HG03460 (cell line): ENCODE measurements at regions not wholly inside any gene's neighbourhood (a gene's known extent, or its start where the extent isn't known, plus 50 kb on each side); places are given as distances from the start of the nearest gene placed in this dataset.

Experiments
- ATAC-seq: cut with Tn5 transposase; IDR thresholded peaks from one replicate; pipeline ENCODE4 v1.9.1; 2021; ENCODE audit not compliant: unreplicated experiment

DNA sequence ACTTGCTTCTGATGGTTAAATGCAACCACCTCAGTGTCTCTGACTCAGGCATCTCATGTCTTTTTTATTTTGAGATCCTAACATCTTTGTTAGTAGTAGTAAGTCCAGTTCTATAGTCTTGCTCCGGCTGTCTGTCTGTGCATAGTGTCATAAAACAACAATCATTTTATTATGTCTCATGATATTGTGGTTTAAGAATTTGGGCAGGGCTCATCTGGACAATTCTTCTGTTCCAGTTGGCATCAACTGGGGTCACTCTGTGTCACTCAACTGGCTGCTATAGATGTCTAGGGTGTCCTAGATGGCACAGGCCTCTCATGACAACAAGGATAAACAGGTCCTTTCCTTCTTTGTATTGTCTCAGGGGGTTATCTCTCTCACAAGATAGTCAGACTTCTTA is 299.6 kb upstream of the ZNF521 start:
- no peak for ATAC-seq

DNA sequence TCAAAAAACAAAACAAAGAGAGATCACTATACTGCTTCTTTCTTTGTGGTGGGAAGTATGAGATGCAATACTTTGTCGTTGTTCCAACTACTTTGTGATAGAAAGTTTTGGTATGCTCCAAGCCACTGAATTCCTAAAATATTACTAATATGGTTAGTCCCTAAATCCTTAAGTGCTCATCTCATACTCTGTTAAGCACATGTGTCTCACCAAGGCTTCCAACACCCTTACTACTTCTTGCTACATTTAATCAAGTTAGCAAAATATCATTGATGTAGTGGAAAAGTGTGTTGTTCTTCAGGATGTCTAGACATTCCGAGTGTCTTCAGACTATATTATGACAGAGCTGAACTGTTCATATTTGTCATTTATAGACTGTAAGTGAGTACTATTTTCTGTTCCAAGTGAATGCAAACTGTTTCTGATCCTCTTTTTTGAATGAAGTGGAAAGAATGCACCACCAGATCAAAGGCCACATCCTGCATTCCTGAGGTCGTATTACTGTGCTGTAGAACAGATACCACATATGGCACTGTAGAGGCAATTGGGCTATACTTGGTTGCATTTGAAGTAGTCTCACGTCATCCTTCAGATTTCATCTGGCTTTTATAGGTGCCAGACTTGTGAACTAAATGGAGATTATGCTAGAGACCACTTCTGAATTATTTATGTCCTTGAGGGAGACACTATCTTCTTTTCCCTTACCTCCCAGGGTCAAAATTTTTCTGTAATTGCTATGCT is 298.4 kb upstream of the ZNF521 start:
- ATAC-seq, result no peak

DNA sequence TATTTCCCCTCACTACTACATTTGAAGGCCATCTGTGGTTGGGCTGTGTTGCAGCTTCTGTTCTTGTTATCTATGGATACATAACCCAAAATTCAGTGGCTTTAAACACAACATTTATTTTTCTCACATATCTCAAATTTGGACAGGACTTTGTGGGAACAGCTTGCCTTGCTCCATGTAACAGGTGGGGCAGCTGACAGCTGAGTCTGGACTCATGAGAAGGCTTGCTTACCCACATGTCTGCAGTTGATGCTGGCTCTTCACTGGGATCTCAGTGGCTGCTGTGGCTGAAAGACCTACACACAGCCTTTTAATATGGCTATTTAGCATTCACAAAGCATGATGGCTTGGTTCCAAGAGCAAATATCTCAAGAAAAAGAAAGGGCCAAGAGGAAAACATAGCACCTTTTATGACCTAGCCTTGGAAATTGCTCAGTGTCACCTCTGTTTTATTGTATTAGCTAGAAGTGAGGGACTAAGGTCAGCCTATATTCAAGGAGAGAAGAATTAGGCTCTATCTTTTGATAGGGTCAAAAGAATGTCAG is 296.8 kb upstream of the ZNF521 start:
- ATAC-seq, result no peak

DNA sequence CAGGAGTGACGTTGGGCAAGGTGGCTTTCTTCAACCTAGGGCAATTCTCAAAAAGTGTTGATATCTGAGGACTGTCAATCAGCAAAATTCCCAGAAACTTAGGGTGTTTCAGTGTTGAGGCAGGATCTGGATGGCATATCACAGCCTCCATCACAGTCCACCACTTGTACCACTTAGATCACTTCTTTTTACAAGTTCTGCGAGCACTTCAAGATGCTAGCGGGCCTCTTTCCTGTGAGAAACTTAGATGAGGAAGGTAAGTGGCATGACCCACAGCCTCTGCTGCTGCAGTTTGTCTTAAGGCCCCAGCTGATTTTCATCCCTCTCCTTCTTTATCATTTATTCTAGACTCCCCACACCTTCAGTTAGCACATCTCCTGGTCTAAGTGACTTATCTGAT is 295.4 kb upstream of the ZNF521 start:
- ATAC-seq, result no peak

DNA sequence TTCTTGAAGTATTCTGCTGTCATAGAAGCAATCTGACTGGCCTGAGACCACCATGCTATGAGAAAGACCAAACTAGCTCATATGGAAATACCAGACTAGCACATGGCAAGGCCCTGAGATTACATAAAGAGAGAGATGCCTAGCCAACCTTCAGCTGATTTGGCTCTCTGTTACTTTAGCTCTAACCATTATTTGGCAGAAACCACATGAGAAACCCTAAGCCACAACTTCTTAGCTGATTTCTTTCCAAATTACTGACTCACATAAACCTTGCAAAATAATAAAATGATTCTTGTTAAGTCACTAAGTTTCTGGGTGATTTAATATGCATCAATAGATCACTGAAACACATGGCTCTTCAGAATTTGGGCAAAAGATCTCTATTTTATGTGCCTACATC is 295.0 kb upstream of the ZNF521 start:
- ATAC-seq, result no peak

DNA sequence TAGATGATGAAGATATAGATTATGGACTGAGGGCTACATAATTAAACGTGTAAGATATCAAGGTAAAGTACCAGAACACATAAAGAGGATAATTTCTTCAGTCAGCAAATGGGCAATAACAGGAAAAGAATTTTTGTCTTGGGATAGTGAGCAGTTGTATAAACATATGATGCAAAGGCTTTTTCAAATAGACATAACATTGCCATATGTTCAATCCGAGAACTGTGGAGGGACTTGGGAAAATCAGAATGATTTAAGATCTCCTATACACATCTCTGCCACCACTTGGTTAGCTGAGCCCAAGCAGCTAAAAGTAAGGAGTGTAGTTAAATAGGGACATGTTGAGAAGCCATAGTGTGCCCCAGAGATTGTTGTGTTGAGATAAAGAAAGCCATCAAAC is 287.6 kb upstream of the ZNF521 start:
- ATAC-seq, result no peak

DNA sequence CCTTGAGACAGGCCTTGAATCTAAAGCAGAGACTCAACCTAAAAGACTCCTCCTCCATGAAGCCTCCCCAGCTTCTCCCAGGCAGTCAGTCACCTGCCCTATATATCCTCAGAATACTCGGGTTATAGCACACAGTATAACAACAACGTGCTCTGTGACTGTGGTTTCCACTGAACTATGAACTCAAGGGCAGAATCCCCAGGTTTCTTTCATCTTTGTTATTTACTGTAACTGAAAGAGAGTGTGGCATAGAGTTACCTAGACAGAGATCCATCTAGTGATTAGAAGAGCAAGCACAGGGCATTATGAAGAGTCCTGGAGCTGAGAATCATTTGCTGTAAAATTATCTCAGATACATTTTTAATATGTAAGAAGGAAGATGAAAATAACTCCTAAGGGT is 281.6 kb upstream of the ZNF521 start:
- no peak for ATAC-seq

DNA sequence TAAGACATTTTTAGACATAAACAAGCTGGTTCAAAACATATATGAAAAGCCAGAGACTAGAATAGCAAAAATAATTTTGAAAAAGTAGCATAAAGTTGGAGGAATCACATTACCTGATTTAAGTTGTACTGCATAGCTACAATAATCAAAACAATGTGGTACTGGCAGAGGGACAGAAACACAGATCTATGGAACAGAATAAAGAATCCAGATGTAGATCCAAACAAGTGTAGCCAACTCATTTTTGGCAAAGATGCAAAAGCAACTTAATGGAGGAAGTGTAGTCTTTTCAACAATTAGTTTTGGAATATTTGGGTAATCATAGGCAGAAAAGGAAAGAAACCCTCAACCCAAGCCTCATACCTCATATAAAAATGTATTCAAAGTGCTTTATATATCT is 278.7 kb upstream of the ZNF521 start:
- ATAC-seq, result no peak

DNA sequence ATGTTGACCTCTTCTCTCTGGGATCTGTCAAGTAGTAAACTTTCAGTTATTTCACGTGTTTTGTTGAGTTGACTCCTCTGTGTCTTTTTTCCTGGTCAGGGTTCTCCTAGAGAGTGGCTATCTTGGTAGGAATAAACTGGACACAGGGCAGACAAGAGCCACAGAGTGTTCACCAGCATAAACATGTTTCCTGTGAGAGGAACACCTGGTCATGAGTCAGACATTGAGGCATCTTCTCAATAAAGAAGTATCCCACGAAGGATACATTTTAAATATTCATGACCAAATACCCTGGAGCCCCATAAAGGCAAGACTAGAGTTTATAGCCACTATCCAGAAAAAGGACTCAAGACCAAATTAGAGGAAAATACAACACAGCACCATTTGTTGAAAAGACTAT is 269.7 kb upstream of the ZNF521 start:
- ATAC-seq, result no peak

DNA sequence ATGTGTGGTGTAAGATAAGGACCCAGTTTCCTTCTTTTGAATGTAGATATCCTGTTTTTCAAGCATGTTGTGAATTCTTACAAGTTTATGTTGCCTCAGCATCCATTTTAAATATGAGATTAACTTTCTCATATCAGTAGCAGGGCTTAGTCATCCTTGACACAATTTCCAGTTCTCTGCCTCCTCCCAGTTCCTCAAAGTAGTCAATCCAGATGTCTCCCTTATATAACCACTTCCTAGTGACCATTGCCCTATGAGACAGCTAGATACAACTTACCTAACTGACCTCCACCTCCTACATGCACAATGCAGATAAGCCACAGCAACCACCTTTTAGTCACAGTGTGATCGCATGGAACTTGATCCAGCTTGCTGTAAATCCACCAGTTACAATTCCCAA is 269.2 kb upstream of the ZNF521 start:
- ATAC-seq, result no peak

DNA sequence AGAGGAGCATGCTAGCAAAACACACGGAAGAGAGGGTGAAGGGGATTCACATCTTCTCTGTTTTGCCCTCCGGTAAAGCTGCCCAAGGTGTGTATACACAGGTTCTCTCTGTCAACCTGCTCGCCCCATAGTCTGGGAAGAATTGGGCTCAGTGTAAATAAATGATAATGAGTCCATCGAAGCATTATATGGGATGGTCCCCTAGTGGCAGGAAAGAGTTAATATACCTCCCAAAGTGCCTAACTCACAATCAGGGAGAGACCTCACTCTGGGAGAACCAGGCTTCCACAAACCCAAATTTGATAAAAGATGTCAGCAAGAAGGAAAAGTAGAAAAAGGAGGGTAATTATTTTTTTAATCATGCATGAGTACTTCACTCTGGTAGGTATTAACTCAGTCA is 262.2 kb upstream of the ZNF521 start:
- no peak for ATAC-seq

DNA sequence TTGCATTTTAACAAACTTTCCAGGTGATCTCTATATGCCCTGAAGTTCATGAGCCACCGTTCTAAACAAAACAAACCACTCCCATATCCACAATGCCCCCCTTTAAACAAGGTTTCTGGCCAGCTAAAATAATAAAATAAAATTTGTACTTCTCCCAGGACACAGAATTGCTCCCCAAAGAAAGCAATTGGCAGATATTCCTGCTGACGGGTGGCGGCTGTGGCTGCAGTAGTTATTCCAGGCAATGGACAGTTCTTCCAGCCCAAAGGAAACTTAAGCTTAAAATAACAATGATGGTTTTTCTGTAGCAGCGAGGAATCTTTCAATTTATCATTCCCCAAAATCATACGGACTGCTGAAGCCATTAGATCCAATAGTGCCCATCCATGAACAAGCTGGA is 260.5 kb upstream of the ZNF521 start:
- no peak for ATAC-seq

DNA sequence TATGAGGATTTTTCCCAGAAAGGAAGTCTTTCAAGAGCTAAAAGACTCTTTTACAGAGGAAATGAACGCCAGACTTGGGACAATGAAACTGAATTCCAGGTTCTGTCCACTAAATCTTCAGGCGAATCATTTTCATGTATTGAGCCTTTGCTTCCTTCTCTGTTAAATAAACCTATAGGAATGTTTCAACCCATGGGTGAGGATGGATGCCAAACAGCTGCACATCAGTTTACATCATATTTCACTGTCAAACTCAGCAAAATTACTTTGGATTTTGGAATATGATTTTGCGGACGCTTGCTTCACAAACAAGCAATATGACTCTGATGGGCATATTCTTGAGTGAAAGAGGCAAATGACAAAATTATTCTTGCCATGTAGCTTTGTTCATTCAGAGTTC is 256.1 kb upstream of the ZNF521 start:
- no peak for ATAC-seq

DNA sequence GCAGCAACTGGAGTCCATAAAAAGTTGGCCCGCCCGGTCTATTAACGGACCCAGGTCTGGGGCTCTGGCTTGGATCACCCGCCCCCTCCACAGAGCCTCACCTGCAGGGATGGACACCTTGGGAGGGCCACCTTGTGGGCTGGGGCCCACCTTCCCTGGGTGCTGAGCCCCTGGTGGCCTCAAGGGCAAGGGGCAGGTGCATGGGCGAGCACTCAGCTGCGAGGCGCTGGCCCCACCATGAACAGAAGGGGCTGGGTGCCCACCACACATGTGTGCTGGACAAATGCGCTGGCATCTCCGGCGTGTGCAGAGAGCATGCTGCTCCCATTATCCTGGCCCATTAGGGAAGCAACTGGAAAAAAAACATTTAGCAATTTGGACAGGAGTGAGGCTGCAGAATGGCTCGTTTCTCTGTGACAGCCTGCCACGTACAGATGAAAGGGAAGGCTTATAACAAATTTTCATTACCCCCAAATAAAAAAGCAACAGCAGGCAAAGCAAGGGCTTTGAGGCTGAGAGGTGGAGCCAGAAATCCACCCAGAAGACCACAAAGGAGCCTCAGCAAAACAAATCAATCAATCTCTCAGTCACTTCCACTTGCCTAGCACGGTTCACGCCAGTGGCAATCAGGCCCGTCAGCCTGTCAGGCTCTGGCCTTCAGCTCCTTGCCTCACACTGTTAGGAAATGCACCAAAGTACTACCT is 253.1 kb upstream of the ZNF521 start:
- ATAC-seq, result no peak

DNA sequence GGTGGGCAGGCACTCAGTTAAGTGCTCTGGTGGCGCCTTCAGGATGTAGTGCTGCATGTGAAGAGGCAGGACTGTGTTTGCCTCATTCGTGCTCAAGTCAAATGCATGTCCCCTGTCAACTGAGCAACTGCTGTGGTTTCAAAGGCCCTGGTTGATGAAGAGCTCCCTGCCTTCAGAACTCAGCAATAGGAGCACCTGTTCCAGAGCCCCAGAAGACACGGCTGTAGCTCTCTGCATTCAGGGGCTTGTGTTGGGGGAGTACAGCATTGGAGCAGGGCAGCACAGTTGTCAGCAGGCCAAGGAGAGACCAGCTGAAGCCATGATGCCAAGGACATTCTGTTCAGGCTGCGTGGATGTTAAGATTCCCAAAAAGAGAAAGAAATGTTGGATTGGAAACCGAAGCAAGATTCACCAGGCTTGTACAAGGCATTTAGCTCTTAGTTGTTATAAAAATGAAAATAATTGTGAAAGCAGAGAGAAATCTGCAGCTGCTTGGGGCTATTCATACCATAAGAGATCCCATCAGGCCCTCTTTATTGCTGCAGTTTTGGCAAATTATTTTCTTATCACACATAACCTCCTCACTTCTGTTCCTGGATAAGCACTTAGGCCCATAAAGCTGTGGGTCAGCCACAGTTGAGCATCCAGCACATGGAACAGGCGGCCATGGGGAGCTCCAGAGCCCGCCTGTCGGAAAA is 252.4 kb upstream of the ZNF521 start:
- no peak for ATAC-seq

DNA sequence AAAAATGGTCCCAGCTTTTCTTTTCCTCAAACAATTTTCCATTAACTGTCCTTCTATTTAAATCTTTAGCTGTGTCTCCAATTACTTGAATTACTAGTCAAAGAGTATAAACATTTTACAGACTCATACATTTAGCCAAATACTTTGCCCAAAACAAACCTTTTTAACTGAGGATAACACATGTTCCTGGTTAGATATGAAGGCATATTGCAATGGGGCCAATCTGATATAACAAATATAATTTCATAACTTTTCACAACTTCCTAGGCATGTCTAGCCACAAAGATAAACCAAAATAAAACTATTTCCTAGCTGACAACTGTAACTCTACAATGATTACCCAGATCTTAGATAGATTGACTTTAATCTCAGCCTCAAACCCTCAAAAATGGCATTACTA is 247.5 kb upstream of the ZNF521 start:
- no peak for ATAC-seq

DNA sequence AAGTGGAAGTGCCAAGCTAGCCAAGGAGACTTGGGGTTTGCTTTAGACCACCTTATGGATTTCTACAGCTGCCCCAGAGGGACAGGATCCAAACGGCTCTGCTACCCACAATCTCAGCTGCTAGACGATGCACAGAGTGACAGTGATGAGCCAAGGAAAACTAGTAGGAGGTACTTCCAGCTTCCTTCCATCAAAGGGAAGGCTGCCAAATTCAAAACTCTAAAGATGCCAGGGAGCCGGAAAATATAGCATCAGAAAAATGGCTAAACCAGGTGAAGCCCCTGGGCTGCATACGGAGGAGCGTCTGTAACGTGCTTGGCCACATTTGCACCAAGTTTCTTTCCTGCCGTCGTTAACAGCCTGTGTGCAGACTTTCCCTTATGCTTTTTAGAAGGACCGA is 245.5 kb upstream of the ZNF521 start:
- ATAC-seq, result no peak

DNA sequence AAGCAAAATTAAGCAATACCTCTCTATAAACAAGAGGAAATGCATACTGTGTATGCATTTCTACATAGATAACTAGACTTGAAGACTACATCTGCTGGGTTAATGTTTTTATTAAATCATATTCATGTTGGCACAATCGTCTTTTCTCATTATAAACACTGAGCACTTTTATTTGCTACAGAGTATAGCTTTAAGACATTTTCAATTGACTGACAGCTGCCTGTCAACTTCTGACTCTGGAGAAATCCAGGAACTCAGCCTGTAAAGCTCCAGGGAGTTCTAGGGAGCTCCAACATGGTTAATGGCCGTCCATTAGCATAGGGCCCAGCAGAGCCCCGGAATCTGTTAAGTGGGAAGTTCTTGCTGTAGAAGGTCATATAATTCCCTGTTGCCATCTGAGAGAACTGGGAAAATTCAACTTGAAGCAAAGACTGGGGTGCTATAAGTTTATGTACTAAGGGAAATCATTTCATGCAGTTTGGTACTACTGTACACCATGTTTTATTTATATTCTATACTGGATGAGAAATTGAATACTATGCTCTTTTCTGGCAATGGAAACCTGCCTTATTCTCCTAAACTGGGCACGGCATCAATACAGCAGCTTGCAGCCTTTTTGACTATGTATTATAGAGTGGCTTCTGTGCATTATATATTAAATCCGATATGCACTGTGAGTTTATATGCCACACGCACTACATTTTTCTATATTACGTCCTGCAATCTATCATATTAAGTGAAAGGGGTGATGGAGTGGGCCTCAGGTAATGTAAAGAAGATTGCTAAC is 243.5 kb upstream of the ZNF521 start:
- ATAC-seq, result no peak

DNA sequence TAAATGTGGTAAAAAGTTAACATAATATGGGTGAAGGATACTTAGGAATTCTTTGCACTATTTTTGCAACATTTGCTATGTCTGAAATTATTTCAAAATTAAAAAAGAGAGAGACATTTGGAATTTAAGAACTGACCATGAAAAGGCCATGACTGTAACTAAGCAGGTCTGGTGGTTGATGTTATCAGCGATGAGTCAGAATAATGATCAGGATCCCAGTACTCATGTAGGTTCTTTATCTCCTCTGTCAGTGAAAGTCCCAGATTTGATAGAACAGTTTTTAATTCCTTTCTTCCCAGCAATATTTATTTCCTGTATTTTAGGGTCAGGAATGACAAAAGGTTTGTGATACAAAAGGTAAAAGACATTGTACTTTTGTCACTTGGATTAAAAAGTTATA is 242.4 kb upstream of the ZNF521 start:
- no peak for ATAC-seq

DNA sequence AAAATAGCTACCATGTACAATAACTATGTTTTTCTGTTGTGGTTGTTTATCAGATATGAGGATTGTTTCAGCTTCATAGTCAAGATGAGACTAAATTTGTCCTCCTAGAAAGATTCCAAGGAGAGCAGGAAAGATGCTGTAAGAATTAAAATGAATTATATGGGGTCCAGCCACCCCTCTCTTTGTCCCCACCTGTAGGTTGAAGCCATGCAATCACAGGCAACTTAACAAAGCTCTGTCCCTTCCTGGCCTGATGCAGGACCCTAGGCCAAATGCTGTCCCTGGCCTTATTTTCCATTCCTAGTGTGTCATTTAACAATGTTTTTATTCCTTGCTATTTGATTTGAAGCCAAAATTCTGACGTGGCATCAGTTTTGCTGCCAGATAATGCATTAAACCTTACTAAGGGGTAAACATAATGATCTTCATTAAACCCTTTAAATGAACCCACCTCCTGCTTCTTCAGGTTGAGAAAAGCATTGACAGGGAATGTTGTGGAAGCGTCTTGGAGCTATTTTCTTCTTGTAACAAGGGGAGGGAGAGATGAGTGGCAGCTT is 240.9 kb upstream of the ZNF521 start:
- ATAC-seq, result no peak

DNA sequence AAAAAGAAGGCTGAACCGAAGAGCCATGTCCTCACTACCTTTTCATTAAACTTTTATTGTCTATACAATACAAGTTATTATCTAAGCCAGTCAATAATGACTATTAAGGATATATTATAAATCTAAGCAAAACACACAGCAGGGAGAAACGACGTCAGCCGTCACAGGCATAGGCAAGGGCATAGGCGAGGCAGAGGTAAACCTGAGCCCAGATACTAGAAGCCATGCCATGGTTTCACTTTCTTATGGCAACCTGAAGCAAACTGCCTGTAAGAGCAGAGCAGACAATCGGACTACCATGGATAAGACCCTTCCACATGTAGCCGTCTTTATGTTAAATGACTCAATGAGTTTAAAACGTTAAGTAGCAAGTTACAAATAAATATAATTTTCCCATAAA is 238.5 kb upstream of the ZNF521 start:
- no peak for ATAC-seq
